IMR-90 (cell line): ENCODE measurements at regions not wholly inside any gene's neighbourhood (a gene's known extent, or its start where the extent isn't known, plus 50 kb on each side); places are given as distances from the start of the nearest gene placed in this dataset.

Experiments
- ATAC-seq: fragments of 200-7000 bp; cut with Tn5 transposase; 2 replicates; pipeline ENCODE4 v1.9.1; 2020; ENCODE audit warnings: low read depth, mild to moderate bottlenecking, moderate library complexity
- BruUV-seq: library from RNA; stranded (reverse); fragments of 400-500 nt; replicated peaks from 2 replicates; lab custom pipeline; 2021; lab: Mats Ljungman, UMichigan
- CTCF ChIA-PET: fragments of 300-600 bp; formaldehyde crosslinking; extraction: SDS; loops from one replicate; lab custom pipeline; 2021; ENCODE audit warnings: antibody characterized with exemption; lab: Yijun Ruan, JAX
- POLR2A ChIA-PET: fragments of 300-600 bp; sonication (Branson Sonifier 250); formaldehyde crosslinking; loops from one replicate; lab custom pipeline; 2022; ENCODE audit warnings: antibody characterized with exemption; ENCODE audit not compliant: unreplicated experiment; lab: Charles Lee
- DNase-seq: peaks from one replicate; pipeline ENCODE4 v3.0.0; 2013
- H2AFZ ChIP-seq: replicated peaks from 2 replicates; pipeline ENCODE3; 2013; ENCODE audit warnings: low read length, mild to moderate bottlenecking; ENCODE audit not compliant: poor library complexity
- H2AK5ac ChIP-seq: 2 replicates; pipeline ENCODE4 v1.6.1; 2013; ENCODE audit warnings: low read depth, low read length, inconsistent platforms
- H2AK9ac ChIP-seq: replicated peaks from 2 replicates; pipeline ENCODE3; 2013; ENCODE audit warnings: mild to moderate bottlenecking, low read depth, low read length, moderate library complexity; ENCODE audit not compliant: poor library complexity
- H2BK120ac ChIP-seq: 2 replicates; pipeline ENCODE4 v1.6.1; 2013; ENCODE audit warnings: low read depth, low read length, inconsistent platforms
- H2BK15ac ChIP-seq: 3 replicates; pipeline ENCODE4 v1.6.1; 2013; ENCODE audit warnings: low read depth, low read length, inconsistent platforms
- H2BK20ac ChIP-seq: 2 replicates; pipeline ENCODE4 v1.6.1; 2013; ENCODE audit warnings: low read depth, mild to moderate bottlenecking, inconsistent platforms, low read length, moderate library complexity
- H2BK5ac ChIP-seq: 2 replicates; pipeline ENCODE4 v1.6.1; 2013; ENCODE audit warnings: mild to moderate bottlenecking, low read depth, low read length, inconsistent platforms; ENCODE audit not compliant: poor library complexity, severe bottlenecking
- H3K14ac ChIP-seq: replicated peaks from 2 replicates; pipeline ENCODE4 v1.6.1; 2013; ENCODE audit warnings: low read depth, low read length, inconsistent platforms
- H3K18ac ChIP-seq: 2 replicates; pipeline ENCODE4 v1.6.1; 2013; ENCODE audit warnings: low read depth, low read length, control low read depth
- H3K23ac ChIP-seq: 2 replicates; pipeline ENCODE4 v1.6.1; 2013; ENCODE audit warnings: low read depth, low read length, inconsistent platforms
- H3K27ac ChIP-seq: 2 replicates; pipeline ENCODE4 v1.5.1; 2013; ENCODE audit warnings: mild to moderate bottlenecking, control low read depth, low read length; ENCODE audit not compliant: insufficient read depth
- H3K27me3 ChIP-seq: 2 replicates; pipeline ENCODE4 v1.6.1; 2013; ENCODE audit warnings: low read length; ENCODE audit not compliant: control insufficient read depth, insufficient read depth
- H3K36me3 ChIP-seq: 2 replicates; pipeline ENCODE4 v1.6.1; 2013; ENCODE audit warnings: low read length, mixed read lengths; ENCODE audit not compliant: control insufficient read depth, insufficient read depth
- H3K4ac ChIP-seq: 2 replicates; pipeline ENCODE4 v1.6.1; 2013; ENCODE audit warnings: low read depth, low read length, inconsistent platforms
- H3K4me1 ChIP-seq: 2 replicates; pipeline ENCODE4 v1.6.1; 2013; ENCODE audit warnings: low read length, mixed read lengths; ENCODE audit not compliant: control insufficient read depth, insufficient read depth
- H3K4me2 ChIP-seq: 2 replicates; pipeline ENCODE4 v1.6.1; 2013; ENCODE audit warnings: low read depth, mild to moderate bottlenecking, control low read depth, low read length, moderate library complexity
- H3K4me3 ChIP-seq: 2 replicates; pipeline ENCODE4 v1.5.1; 2013; ENCODE audit warnings: low read depth, mild to moderate bottlenecking, control low read depth, low read length, moderate library complexity; ENCODE audit not compliant: insufficient read depth
- H3K56ac ChIP-seq: 2 replicates; pipeline ENCODE4 v1.6.1; 2013; ENCODE audit warnings: low read length, inconsistent platforms; ENCODE audit not compliant: insufficient read depth; ENCODE audit errors: extremely low read depth
- H3K79me1 ChIP-seq, 2 experiments: 2 replicates each; pipeline ENCODE4 v1.6.1; 2013; ENCODE audit warnings: low read length in 2 of 2, inconsistent platforms in 1 of 2, low read depth in 1 of 2
- H3K9ac ChIP-seq: 2 replicates; pipeline ENCODE4 v1.6.1; 2013; ENCODE audit warnings: low read depth, low read length, control low read depth
- H3K9me1 ChIP-seq: 2 replicates; pipeline ENCODE4 v1.6.1; 2013; ENCODE audit warnings: low read length, inconsistent platforms; ENCODE audit not compliant: insufficient read depth
- H3K9me3 ChIP-seq: 2 replicates; pipeline ENCODE4 v1.6.1; 2013; ENCODE audit warnings: low read length; ENCODE audit not compliant: control insufficient read depth, insufficient read depth
- H4K20me1 ChIP-seq: 2 replicates; pipeline ENCODE4 v1.6.1; 2013; ENCODE audit warnings: low read length, inconsistent platforms; ENCODE audit not compliant: insufficient read depth
- H4K5ac ChIP-seq: 2 replicates; pipeline ENCODE4 v1.6.1; 2013; ENCODE audit warnings: mild to moderate bottlenecking, low read depth, low read length, control low read depth
- H4K8ac ChIP-seq, 2 experiments: 2 replicates each; pipeline ENCODE4 v1.6.1; 2013; ENCODE audit warnings: low read depth in 2 of 2, low read length in 2 of 2, control low read depth in 1 of 2, inconsistent platforms in 1 of 2
- H4K91ac ChIP-seq: 2 replicates; pipeline ENCODE4 v1.6.1; 2013; ENCODE audit warnings: low read depth, low read length, inconsistent platforms; ENCODE audit not compliant: insufficient read depth
- CTCF ChIP-seq: conservative IDR thresholded peaks from 2 replicates; pipeline ENCODE4 v1.5.1; 2012; ENCODE audit warnings: mild to moderate bottlenecking, low read depth, low read length, improper control_type of control experiment
- MXI1 ChIP-seq: IDR thresholded peaks from 2 replicates; pipeline ENCODE4 v1.6.1; 2012; ENCODE audit warnings: low read depth, mild to moderate bottlenecking, low read length, moderate library complexity, borderline replicate concordance
- WGBS, 2 experiments: methylation state at CpG; one replicate each; pipeline versions ENCODE4 v1.1.5 to v1.1.7; 2013; ENCODE audit warnings: missing lambda C conversion rate in 2 of 2; ENCODE audit not compliant: insufficient read length in 1 of 2; ENCODE audit errors: extremely low coverage in 2 of 2; 5-methylcytosine and 5-hydroxymethylcytosine counted together
- dilution Hi-C: fragments of 300-500 bp; cut with HindIII; formaldehyde crosslinking; loops from one replicate; pipeline ENCODE4 v1.14.3; 2018; ENCODE audit warnings: low sequenced_read_pairs; ENCODE audit not compliant: unreplicated experiment
- in situ Hi-C: fragments of 300-500 bp; cut with MboI; formaldehyde crosslinking; loops from 3 replicates; pipeline ENCODE4 v1.14.3; 2019; ENCODE audit warnings: low sequenced_read_pairs, inconsistent platforms, mixed read lengths
- intact Hi-C: fragments of 100-400 bp; cut with micrococcal nuclease; formaldehyde crosslinking; loops from 2 replicates; pipeline ENCODE4 v1.10.0; 2022

- H3K9me1 ChIP-seq, result peaks cover 4% of the 10 kb centered on the region; the same call in 1 of the 2 replicates
- no peak overlapping the region for H2BK120ac ChIP-seq
- ChIA-PET CTCF (no interaction called here), POLR2A (no interaction called here)
- no peak overlapping the region for H3K4me3 ChIP-seq
- H4K91ac ChIP-seq, result no peak overlapping the region
- no peak overlapping the region for H2AK5ac ChIP-seq
- TF ChIP-seq MXI1 (no peak), CTCF (no peak)
- H3K27ac ChIP-seq, result no peak overlapping the region
- no peak overlapping the region for H3K9ac ChIP-seq
- BruUV-seq, result no TSS peak
- H3K79me1 ChIP-seq, result no peaks in the 10 kb centered on the region
- WGBS, 2 experiments, result no CpG with 5 or more reads among the region's 3 CpGs
- H3K14ac ChIP-seq, result no peak overlapping the region
- intact Hi-C loops (no loop called here), dilution Hi-C loops (no loop called here), in situ Hi-C loops (no loop called here)
- H3K56ac ChIP-seq, result no peak overlapping the region
- no peak overlapping the region for H2BK20ac ChIP-seq
- H3K4ac ChIP-seq, result no peak overlapping the region
- DNase-seq (no peak), ATAC-seq (no peak)
- no peak overlapping the region for H2BK15ac ChIP-seq
- no peaks in the 10 kb centered on the region for H3K36me3 ChIP-seq
- no peak overlapping the region for H3K23ac ChIP-seq
- no peaks in the 10 kb centered on the region for H3K27me3 ChIP-seq
- H3K18ac ChIP-seq, result no peak overlapping the region
- no peak overlapping the region for H2AK9ac ChIP-seq
- H3K9me3 ChIP-seq, result no peaks in the 10 kb centered on the region
- no peak overlapping the region for H4K8ac ChIP-seq
- H4K5ac ChIP-seq, result no peak overlapping the region
- H4K20me1 ChIP-seq, result no peaks in the 10 kb centered on the region
- no peak overlapping the region for H3K4me2 ChIP-seq
- H2AFZ ChIP-seq, result no peak overlapping the region
- H3K4me1 ChIP-seq, result peaks cover 2% of the 10 kb centered on the region; the same call in 1 of the 2 replicates
- H2BK5ac ChIP-seq, result no peak overlapping the region
Observed at GRCh38 chr10:4338768-4339167, 487.2 kb upstream of the AKR1E2 start.
